ENCODE measurements at regions not wholly inside any gene's neighbourhood (a gene's known extent, or its start where the extent isn't known, plus 50 kb on each side); places are given as distances from the start of the nearest gene placed in this dataset.

DNA sequence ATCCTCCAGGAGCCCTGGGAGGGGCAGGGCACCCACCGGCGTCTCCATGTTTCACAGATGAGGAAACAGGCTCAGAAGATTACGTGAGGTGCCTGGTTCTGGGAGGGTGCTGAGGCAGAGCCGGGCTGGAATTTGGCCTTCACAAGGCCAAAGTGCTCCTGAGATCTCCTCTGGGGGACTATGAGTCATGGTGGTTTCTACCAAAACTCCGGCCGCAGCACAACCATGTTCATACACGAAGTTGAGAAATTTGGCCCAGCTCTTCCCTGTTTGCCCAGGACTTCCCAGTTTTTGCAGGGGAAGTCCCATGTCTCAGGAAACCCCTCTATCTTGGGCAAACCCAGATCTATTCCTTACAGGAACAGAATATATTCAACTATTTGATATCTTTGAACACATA lies 172.9 kb upstream of the CDYL start:
- DNase-seq (ENCODE audit: insufficient read length, low spot score) (no peak), FAIRE-seq (no peak)
- TF ChIP-seq PAX5 (IDR thresholded peaks at IDR 0.05; ENCODE audit: insufficient read depth, low read length, severe bottlenecking) (no peak), POLR2AphosphoS5 (IDR thresholded peaks at IDR 0.05; ENCODE audit: low read depth, low read length) (no peak), POU2F2 (IDR thresholded peaks at IDR 0.05; ENCODE audit: low read depth, low read length) (no peak), SPI1 (IDR thresholded peaks at IDR 0.05; ENCODE audit: low read depth, low read length) (no peak)

DNA sequence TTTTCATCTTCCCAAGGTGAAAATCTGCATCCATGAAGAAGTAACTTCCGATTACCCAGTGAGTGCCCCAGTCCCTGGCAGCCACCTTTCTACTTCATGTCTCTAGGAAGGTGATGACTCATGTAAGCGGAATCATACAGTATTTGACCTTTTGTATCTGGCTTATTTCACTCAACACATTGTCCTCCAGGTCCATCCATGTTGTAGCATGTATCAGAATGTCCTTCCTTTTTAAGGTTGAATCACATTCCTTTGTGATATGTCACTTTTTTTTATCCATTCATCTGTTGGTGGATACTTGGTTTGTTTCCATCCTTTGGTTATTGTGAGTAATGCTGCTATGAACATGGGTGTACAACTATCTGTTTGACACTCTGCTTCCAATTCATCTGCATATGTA lies 176.3 kb upstream of the CDYL start:
- TF ChIP-seq TAF1 (IDR thresholded peaks at IDR 0.05; ENCODE audit: low read depth, low read length) (no peak), POLR2AphosphoS5 (IDR thresholded peaks at IDR 0.05; ENCODE audit: low read depth, low read length) (no peak), POLR2A (IDR thresholded peaks at IDR 0.05; ENCODE audit: low read depth, low read length) (no peak), PAX5 (IDR thresholded peaks at IDR 0.05; ENCODE audit: insufficient read depth, low read length, severe bottlenecking) (no peak), POU2F2 (IDR thresholded peaks at IDR 0.05; ENCODE audit: low read depth, low read length) (no peak), SPI1 (IDR thresholded peaks at IDR 0.05; ENCODE audit: low read depth, low read length) (no peak)
- FAIRE-seq (no peak), DNase-seq (ENCODE audit: insufficient read length, low spot score) (no peak)

DNA sequence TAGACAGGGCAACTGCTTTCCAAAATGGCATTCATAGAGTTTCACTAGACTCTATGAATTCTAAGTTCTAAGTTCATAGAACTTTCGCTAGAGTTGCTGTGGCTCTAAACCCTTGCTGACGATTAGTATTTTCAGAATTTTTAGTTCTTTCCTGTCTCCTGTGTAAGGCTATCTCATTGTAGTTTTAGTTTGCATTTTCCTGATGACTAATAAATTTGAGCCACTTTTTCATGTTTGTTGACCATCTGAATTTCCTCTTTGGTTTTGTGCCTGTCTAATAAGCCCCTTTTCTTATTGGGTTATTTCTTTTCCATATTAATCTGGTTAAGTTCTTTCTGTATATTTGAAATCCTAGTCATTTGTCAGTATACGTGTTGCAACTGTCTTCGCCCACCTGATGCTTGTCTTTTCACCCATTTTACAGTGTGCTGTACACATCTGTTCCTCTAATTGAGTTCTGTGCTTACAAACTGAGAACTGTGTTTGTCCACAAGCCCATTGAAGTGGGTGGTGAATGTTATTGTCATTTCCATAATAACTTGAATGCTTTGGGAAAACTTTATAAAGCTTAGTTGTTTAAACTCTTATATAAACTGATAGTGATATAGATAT lies 177.7 kb upstream of the CDYL start:
- no peak for TF ChIP-seq PAX5 (IDR thresholded peaks at IDR 0.05; ENCODE audit: insufficient read depth, low read length, severe bottlenecking)
- no peak for TF ChIP-seq SPI1 (IDR thresholded peaks at IDR 0.05; ENCODE audit: low read depth, low read length)
- TF ChIP-seq POU2F2 (IDR thresholded peaks at IDR 0.05; ENCODE audit: low read depth, low read length), result no peak
- TF ChIP-seq POLR2A (IDR thresholded peaks at IDR 0.05; ENCODE audit: low read depth, low read length), result no peak
- no peak for TF ChIP-seq POLR2AphosphoS5 (IDR thresholded peaks at IDR 0.05; ENCODE audit: low read depth, low read length)
- no peak for TF ChIP-seq TAF1 (IDR thresholded peaks at IDR 0.05; ENCODE audit: low read depth, low read length)
- FAIRE-seq (no peak), DNase-seq (ENCODE audit: insufficient read length, low spot score) (no peak)

DNA sequence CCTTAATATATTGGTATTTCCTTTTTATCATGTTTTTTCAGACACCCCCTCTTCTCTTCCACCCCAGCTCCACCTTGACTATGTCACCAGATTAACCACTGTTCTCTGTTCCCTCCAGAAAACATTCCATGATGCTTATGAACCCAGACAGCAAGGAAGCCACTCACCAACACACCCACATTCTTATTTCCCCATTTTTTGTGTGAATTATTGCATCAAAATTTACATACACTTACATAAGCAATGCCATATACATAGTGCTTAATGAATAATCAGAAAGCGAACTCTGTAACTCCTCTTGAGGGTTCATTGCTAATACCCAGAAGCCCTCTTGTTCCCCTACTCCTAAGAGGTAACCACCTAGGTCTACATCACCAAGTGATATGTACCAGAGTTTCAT lies 182.3 kb upstream of the CDYL start:
- TF ChIP-seq TAF1 (IDR thresholded peaks at IDR 0.05; ENCODE audit: low read depth, low read length), result no peak
- TF ChIP-seq SPI1 (IDR thresholded peaks at IDR 0.05; ENCODE audit: low read depth, low read length), result no peak
- TF ChIP-seq POLR2AphosphoS5 (IDR thresholded peaks at IDR 0.05; ENCODE audit: low read depth, low read length), result no peak
- DNase-seq (ENCODE audit: insufficient read length, low spot score), result no peak
- no peak for FAIRE-seq

DNA sequence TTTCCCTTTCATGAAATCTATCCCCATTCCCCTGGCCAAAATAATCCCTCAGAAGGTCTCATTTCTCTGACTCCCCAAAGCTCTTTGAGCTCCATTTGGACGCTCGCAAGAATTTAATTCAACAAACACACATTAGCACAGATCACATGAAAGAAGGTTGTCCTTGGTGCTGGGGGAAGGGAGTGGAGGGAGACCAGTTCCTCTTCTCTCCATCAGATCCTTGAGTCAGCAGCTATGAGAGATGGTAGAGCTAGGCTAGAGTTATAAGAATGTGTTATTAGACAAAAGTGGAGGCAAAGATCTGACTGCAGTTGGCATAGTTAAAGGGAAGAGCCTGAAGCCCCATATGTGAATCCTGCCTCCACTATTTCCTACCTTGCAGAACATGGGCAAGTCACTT lies 184.2 kb upstream of the CDYL start:
- FAIRE-seq (no peak), DNase-seq (ENCODE audit: insufficient read length, low spot score) (no peak)
- TF ChIP-seq POLR2AphosphoS5 (IDR thresholded peaks at IDR 0.05; ENCODE audit: low read depth, low read length) (no peak), POU2F2 (IDR thresholded peaks at IDR 0.05; ENCODE audit: low read depth, low read length) (no peak), POLR2A (IDR thresholded peaks at IDR 0.05; ENCODE audit: low read depth, low read length) (no peak), SPI1 (IDR thresholded peaks at IDR 0.05; ENCODE audit: low read depth, low read length) (no peak), PAX5 (IDR thresholded peaks at IDR 0.05; ENCODE audit: insufficient read depth, low read length, severe bottlenecking) (no peak), TAF1 (IDR thresholded peaks at IDR 0.05; ENCODE audit: low read depth, low read length) (no peak)

DNA sequence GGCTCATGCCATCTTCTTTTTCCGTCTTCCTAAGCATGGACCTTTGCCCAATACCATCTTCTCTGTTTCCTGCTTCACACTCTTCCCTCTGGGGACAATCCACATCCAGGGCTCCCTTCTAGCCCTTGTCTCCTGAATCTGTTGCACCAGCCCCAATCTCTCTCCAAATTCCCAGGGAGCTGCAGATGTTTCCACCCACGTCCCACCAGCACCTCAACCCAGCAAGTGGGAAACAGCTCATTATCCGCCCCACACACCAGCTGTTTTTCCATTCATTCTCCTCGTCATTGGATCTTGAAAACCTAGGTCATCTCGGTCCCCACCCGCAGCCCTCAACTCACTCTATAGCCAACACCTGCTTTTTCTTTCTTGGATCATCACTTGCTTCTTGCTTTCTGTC lies 185.0 kb upstream of the CDYL start:
- DNase-seq (ENCODE audit: insufficient read length, low spot score) (no peak), FAIRE-seq (no peak)
- no peak for TF ChIP-seq TAF1 (IDR thresholded peaks at IDR 0.05; ENCODE audit: low read depth, low read length)
- no peak for TF ChIP-seq POLR2AphosphoS5 (IDR thresholded peaks at IDR 0.05; ENCODE audit: low read depth, low read length)
- TF ChIP-seq POU2F2 (IDR thresholded peaks at IDR 0.05; ENCODE audit: low read depth, low read length), result no peak
- TF ChIP-seq PAX5 (IDR thresholded peaks at IDR 0.05; ENCODE audit: insufficient read depth, low read length, severe bottlenecking), result no peak
- TF ChIP-seq POLR2A (IDR thresholded peaks at IDR 0.05; ENCODE audit: low read depth, low read length), result no peak
- no peak for TF ChIP-seq SPI1 (IDR thresholded peaks at IDR 0.05; ENCODE audit: low read depth, low read length)

DNA sequence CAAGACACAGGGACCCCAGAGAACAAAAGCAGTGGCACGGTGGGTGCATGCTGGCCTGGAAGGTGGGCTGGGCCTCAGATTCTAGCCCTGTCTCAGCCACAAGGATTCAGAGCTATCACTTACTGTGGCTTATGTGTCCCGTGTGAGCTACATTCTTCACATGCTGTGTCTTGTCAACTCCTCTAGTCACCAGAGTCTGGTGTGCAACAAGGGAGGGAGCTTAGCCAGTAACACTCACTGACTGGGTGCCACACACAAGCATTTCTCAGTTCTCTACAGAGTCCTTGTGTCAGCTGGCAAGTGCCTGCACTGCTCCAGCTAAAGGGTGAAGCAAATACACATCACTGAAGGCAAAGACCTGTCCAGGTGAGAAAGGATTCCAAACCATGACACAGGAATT lies 186.9 kb upstream of the CDYL start:
- TF ChIP-seq POU2F2 (IDR thresholded peaks at IDR 0.05; ENCODE audit: low read depth, low read length), result no peak
- no peak for TF ChIP-seq POLR2A (IDR thresholded peaks at IDR 0.05; ENCODE audit: low read depth, low read length)
- TF ChIP-seq POLR2AphosphoS5 (IDR thresholded peaks at IDR 0.05; ENCODE audit: low read depth, low read length), result no peak
- TF ChIP-seq TAF1 (IDR thresholded peaks at IDR 0.05; ENCODE audit: low read depth, low read length), result no peak
- no peak for TF ChIP-seq PAX5 (IDR thresholded peaks at IDR 0.05; ENCODE audit: insufficient read depth, low read length, severe bottlenecking)
- no peak for TF ChIP-seq SPI1 (IDR thresholded peaks at IDR 0.05; ENCODE audit: low read depth, low read length)
- DNase-seq (ENCODE audit: insufficient read length, low spot score) (no peak), FAIRE-seq (no peak)

DNA sequence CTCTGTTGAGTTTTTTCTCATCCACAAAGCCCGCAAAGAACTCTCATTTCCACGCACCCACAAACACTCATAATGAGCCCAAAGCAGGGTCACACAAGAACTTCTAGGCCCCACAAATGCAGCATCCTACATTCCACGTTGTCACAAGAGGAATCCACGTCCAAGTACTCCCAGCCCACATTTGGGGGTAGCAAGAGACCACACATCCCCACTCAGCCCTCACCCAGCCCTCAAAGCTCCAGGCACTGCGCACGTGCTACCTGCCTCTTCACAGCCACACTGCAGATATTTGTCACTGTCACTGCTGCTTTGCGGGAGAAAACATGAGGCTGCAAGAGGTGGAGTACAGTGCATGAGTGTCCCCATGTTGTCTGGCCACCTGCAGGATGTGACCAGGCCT lies 187.6 kb upstream of the CDYL start:
- no peak for DNase-seq (ENCODE audit: insufficient read length, low spot score)
- TF ChIP-seq POLR2AphosphoS5 (IDR thresholded peaks at IDR 0.05; ENCODE audit: low read depth, low read length) (no peak), SPI1 (IDR thresholded peaks at IDR 0.05; ENCODE audit: low read depth, low read length) (no peak), PAX5 (IDR thresholded peaks at IDR 0.05; ENCODE audit: insufficient read depth, low read length, severe bottlenecking) (no peak), TAF1 (IDR thresholded peaks at IDR 0.05; ENCODE audit: low read depth, low read length) (no peak), POU2F2 (IDR thresholded peaks at IDR 0.05; ENCODE audit: low read depth, low read length) (no peak), POLR2A (IDR thresholded peaks at IDR 0.05; ENCODE audit: low read depth, low read length) (no peak)
- FAIRE-seq, result no peak

DNA sequence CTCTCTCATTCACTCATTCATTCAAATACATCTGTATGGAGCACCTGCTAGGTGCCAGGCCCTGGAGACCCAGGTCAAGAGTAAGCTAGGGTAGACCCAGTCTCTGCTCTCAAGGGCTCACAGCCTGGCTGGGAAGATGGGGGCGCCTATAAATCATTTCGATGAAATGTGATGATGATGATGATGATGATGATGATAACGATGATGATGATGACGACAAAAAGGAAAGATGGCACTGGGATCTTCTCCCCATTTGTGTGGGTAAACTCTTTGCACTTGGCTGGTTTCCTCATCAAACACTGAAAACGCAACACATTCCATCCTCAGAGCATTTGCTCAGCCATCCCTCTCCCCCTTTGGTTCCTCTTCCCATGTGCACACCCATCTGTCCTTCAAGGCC lies 188.0 kb upstream of the CDYL start:
- TF ChIP-seq POLR2A (IDR thresholded peaks at IDR 0.05; ENCODE audit: low read depth, low read length) (no peak), POLR2AphosphoS5 (IDR thresholded peaks at IDR 0.05; ENCODE audit: low read depth, low read length) (no peak), POU2F2 (IDR thresholded peaks at IDR 0.05; ENCODE audit: low read depth, low read length) (no peak), TAF1 (IDR thresholded peaks at IDR 0.05; ENCODE audit: low read depth, low read length) (no peak), PAX5 (IDR thresholded peaks at IDR 0.05; ENCODE audit: insufficient read depth, low read length, severe bottlenecking) (no peak), SPI1 (IDR thresholded peaks at IDR 0.05; ENCODE audit: low read depth, low read length) (no peak)
- FAIRE-seq (no peak), DNase-seq (ENCODE audit: insufficient read length, low spot score) (no peak)

DNA sequence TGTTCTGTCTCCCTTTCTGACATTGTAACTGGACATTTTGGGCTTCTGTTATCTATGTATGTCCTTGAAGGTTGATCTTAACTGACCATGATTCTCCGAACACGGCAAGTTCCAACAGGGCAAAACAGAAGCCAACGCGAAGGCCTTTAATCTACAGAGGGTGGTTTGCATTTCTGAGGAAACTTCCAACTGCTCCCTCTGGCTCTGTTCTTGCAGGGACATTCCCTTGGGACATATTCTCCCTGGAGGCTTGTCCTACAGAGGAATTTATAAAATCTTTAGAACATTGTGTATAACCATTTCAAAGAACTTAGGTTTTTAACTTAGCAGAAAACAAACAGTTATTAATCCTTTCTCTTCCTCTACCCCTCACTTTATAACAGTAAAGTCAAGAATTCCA lies 189.0 kb upstream of the CDYL start:
- FAIRE-seq (no peak), DNase-seq (ENCODE audit: insufficient read length, low spot score) (no peak)
- no peak for TF ChIP-seq TAF1 (IDR thresholded peaks at IDR 0.05; ENCODE audit: low read depth, low read length)
- TF ChIP-seq PAX5 (IDR thresholded peaks at IDR 0.05; ENCODE audit: insufficient read depth, low read length, severe bottlenecking), result no peak
- no peak for TF ChIP-seq POU2F2 (IDR thresholded peaks at IDR 0.05; ENCODE audit: low read depth, low read length)

Data from GM12891 (cell line).